Fibroblast of lung (primary cell): ENCODE measurements at regions not wholly inside any gene's neighbourhood (a gene's known extent, or its start where the extent isn't known, plus 50 kb on each side); places are given as distances from the start of the nearest gene placed in this dataset.

Experiments used
- EZH2 ChIP-seq: IDR thresholded peaks from 2 replicates; pipeline ENCODE4 v1.5.1; 2012; ENCODE audit warnings: low read length, control low read depth, mild to moderate bottlenecking; ENCODE audit errors: missing control alignments
- TF ChIP-seq, protein P1 (sequence below), 2 donors: IDR thresholded peaks in 1 of 2; conservative IDR thresholded peaks in 1 of 2; 1 replicate in 1 of 2; 2 replicates in 1 of 2; pipeline ENCODE4 v1.5.1; 2011 to 2012; ENCODE audit warnings: low read length in 2 of 2, control low read depth in 1 of 2, inconsistent platforms in 1 of 2, low read depth in 1 of 2, mild to moderate bottlenecking in 1 of 2

DNA sequence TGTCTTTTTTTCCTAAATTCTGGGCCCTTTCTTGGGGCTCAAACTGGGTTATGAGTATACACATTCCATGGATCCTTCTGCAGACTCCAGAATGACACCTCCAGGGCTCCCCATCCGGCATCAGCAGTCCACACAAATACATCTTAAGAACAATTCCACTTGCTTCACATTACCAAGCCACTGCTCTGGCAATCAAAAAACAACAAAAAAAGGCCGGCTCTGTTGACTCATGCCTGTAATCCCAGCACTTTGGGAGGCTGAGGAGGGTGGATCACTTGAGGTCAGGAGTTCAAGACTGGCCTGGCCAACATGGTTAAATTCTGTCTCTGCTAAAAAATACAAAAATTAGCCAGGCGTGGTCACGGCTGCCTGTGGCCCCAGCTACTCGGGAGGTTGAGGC lies 49.9 kb upstream of the LPP start:
- TF ChIP-seq, protein P1, sequence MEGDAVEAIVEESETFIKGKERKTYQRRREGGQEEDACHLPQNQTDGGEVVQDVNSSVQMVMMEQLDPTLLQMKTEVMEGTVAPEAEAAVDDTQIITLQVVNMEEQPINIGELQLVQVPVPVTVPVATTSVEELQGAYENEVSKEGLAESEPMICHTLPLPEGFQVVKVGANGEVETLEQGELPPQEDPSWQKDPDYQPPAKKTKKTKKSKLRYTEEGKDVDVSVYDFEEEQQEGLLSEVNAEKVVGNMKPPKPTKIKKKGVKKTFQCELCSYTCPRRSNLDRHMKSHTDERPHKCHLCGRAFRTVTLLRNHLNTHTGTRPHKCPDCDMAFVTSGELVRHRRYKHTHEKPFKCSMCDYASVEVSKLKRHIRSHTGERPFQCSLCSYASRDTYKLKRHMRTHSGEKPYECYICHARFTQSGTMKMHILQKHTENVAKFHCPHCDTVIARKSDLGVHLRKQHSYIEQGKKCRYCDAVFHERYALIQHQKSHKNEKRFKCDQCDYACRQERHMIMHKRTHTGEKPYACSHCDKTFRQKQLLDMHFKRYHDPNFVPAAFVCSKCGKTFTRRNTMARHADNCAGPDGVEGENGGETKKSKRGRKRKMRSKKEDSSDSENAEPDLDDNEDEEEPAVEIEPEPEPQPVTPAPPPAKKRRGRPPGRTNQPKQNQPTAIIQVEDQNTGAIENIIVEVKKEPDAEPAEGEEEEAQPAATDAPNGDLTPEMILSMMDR (conservative IDR thresholded peaks at IDR 0.05 in 1 of 2, IDR thresholded peaks at IDR 0.05 in 1 of 2; ENCODE audit: low read depth in 1 of 2, low read length in 2 of 2) = no peak
- no peak for TF ChIP-seq EZH2
